ENCODE measurements at regions not wholly inside any gene's neighbourhood (a gene's known extent, or its start where the extent isn't known, plus 50 kb on each side); places are given as distances from the start of the nearest gene placed in this dataset.
"Not testable (repeated sequence)": the region's sequence is repeated elsewhere in the genome, so short reads cannot be mapped to it uniquely, and the experiment has no call there.

DNA sequence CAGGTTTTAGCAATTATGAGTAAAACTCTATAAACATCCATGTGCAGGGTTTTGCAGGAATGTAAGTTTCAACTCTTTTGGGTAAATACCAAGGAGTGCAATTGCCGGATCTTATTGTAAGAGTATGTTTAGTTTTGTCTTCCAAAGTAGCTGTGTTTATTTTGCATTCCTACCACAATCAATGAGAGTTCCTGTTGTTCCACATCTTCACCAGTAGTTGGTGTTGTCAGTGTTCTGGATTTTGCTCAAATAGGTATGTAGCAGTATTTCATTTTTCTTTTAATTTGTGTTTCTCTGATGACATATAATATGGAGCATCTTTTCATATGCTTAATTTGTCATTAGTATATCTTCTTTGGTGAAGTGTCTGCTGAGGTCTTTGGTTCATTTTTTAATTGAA, 185.1 kb upstream of the GALNT15 start:
- no peak for DNase-seq (ENCODE audit: low spot score)

DNA sequence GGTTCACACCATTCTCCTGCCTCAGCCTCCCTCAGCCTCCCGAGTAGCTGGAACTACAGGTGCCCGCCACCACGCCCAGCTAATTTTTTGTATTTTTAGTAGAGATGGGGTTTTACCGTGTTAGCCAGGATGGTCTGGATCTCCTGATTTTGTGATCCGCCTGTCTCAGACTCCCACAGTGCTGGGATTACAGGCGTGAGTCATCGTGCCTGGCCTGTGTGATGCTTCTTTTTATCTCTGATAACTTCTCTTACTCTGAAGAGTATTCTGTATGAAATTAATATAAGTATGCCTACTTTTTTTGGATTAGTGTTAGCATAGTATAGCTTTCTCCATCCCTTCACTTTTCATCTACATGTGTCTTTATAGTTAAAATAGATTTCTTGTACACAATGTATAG, 180.8 kb upstream of the GALNT15 start:
- not testable (repeated sequence) for DNase-seq (ENCODE audit: low spot score)

More for the DNA sequence above, 185.1 kb upstream of the GALNT15 start:
- TF ChIP-seq, protein P1, sequence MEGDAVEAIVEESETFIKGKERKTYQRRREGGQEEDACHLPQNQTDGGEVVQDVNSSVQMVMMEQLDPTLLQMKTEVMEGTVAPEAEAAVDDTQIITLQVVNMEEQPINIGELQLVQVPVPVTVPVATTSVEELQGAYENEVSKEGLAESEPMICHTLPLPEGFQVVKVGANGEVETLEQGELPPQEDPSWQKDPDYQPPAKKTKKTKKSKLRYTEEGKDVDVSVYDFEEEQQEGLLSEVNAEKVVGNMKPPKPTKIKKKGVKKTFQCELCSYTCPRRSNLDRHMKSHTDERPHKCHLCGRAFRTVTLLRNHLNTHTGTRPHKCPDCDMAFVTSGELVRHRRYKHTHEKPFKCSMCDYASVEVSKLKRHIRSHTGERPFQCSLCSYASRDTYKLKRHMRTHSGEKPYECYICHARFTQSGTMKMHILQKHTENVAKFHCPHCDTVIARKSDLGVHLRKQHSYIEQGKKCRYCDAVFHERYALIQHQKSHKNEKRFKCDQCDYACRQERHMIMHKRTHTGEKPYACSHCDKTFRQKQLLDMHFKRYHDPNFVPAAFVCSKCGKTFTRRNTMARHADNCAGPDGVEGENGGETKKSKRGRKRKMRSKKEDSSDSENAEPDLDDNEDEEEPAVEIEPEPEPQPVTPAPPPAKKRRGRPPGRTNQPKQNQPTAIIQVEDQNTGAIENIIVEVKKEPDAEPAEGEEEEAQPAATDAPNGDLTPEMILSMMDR (IDR thresholded peaks at IDR 0.05): peak; percentile 61
- peaks cover 33% of the 10 kb centered on the region for H3K9me3 Mint-ChIP-seq (ENCODE audit: low read depth)
- no peak overlapping the region for H3K4me3 Mint-ChIP-seq (ENCODE audit: unreplicated experiment)
- H3K36me3 Mint-ChIP-seq (ENCODE audit: low read depth): peaks cover 3% of the 10 kb centered on the region
- no peak overlapping the region for H3K27ac Mint-ChIP-seq (ENCODE audit: unreplicated experiment)
- no peaks in the 10 kb centered on the region for H3K27me3 Mint-ChIP-seq (ENCODE audit: low read depth)
- no peaks in the 10 kb centered on the region for H3K4me1 Mint-ChIP-seq (ENCODE audit: low read depth)

DNA sequence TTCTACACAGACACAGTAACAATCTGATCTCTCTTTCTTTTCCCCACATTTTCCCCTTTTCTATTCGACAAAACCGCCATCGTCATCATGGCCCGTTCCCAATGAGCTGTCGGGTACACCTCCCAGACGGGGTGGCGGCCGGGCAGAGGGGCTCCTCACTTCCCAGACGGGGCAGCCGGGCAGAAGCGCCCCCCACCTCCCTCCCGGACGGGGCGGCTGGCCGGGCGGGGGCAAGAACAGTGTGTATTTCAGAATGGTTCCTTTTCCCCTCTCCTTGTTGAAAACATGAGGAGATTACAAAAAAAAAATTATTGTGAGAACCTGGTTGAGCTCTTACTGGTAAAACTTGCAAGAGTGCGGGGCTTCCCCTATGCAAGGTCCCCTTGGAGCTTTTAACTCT, 178.0 kb upstream of the GALNT15 start:
- H3K4me3 Mint-ChIP-seq (ENCODE audit: unreplicated experiment); DNase-seq (ENCODE audit: low spot score); H3K4me1 Mint-ChIP-seq (ENCODE audit: low read depth); H3K27ac Mint-ChIP-seq (ENCODE audit: unreplicated experiment); H3K27me3 Mint-ChIP-seq (ENCODE audit: low read depth); H3K36me3 Mint-ChIP-seq (ENCODE audit: low read depth): not testable (repeated sequence)
- H3K9me3 Mint-ChIP-seq (ENCODE audit: low read depth): peaks cover 22% of the 10 kb centered on the region

More for the DNA sequence above, 180.8 kb upstream of the GALNT15 start:
- not testable (repeated sequence) for H3K4me3 Mint-ChIP-seq (ENCODE audit: unreplicated experiment); H3K27ac Mint-ChIP-seq (ENCODE audit: unreplicated experiment); H3K4me1 Mint-ChIP-seq (ENCODE audit: low read depth); H3K27me3 Mint-ChIP-seq (ENCODE audit: low read depth); H3K36me3 Mint-ChIP-seq (ENCODE audit: low read depth)
- H3K9me3 Mint-ChIP-seq (ENCODE audit: low read depth): peaks cover 30% of the 10 kb centered on the region

DNA sequence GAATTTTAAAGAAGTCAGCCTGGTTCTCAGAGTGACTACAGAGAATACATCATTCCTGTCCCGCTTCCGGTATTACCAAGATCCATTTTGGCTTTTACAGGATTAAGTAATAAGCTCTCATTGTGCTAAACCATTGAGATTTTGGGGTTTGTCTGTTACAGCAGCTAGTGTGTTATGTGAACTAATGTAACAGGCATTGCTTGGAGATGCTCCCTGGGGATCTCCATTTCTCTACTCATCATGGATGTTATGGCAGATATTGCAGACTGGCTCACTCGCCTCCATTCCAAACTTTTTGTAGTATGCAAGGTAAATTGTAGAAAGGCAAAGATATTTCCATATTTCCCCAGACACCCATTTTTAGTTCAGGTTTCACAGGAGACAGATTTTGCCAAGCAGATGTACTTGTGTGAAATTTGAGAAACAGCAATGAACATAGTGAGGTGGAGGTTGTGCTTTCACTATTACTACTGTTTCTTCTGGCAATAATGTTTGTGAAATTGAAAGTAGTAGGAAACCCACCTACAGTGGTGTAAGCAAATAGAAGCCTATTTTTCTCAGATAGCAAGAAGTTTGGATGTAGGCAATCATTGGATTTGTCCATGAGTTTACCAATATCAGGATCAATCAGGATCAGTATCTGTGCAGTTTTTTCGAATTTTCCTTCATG, 177.1 kb upstream of the GALNT15 start:
- DNase-seq (ENCODE audit: low spot score): no peak

DNA sequence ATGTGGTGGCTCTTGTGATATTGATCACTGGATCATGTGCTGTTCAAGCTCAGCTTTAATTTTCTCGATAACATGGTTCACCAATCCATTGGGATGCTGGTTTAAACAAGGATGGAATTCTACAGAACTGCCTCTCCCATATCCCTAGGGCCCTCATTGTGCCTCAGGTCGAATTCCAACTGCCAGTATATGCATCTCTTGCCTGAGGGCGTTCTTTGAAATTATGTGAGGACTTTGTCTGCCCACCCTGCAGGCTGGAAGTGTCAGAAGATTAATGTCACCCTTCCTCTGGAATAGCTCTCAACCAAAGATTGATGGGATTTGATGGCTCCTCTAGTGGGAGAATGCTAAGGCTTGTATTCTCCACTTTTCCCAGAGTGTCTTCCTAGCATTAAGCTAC, 175.6 kb upstream of the GALNT15 start:
- TF ChIP-seq, protein P1 (IDR thresholded peaks at IDR 0.05): no peak
- Mint-ChIP-seq H3K27ac (ENCODE audit: unreplicated experiment) (no peak overlapping the region), H3K27me3 (ENCODE audit: low read depth) (no peaks in the 10 kb centered on the region), H3K36me3 (ENCODE audit: low read depth) (no peaks in the 10 kb centered on the region), H3K9me3 (ENCODE audit: low read depth) (peaks cover 16% of the 10 kb centered on the region), H3K4me3 (ENCODE audit: unreplicated experiment) (no peak overlapping the region), H3K4me1 (ENCODE audit: low read depth) (no peaks in the 10 kb centered on the region)
- no peak for DNase-seq (ENCODE audit: low spot score)

More for the DNA sequence above, 177.1 kb upstream of the GALNT15 start:
- Mint-ChIP-seq H3K4me3 (ENCODE audit: unreplicated experiment) (no peak overlapping the region), H3K4me1 (ENCODE audit: low read depth) (no peaks in the 10 kb centered on the region), H3K27me3 (ENCODE audit: low read depth) (no peaks in the 10 kb centered on the region), H3K9me3 (ENCODE audit: low read depth) (peaks cover 16% of the 10 kb centered on the region), H3K27ac (ENCODE audit: unreplicated experiment) (no peak overlapping the region), H3K36me3 (ENCODE audit: low read depth) (no peaks in the 10 kb centered on the region)
- TF ChIP-seq, protein P1 (IDR thresholded peaks at IDR 0.05): no peak

DNA sequence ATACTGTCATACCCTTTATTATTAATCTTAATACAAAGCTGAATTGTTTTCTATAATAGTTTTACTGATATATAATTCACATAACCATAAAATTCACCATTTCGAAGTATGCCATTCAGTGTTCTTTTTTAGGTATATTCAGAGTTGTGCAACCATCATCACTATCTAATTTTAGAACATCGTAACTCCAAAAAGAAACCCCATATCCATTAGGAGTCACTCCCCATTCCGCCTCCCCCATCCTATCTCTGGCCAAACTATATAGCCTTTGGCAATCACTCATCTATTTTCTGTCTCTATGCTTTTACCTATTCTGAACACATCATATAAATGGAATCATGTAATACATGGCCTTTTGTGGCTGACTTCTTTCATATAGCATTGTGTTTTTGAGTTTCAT, 169.7 kb upstream of the GALNT15 start:
- no peaks in the 10 kb centered on the region for H3K27me3 Mint-ChIP-seq (ENCODE audit: low read depth)
- no peak for DNase-seq (ENCODE audit: low spot score)
- H3K9me3 Mint-ChIP-seq (ENCODE audit: low read depth): peaks cover 17% of the 10 kb centered on the region
- no peak overlapping the region for H3K4me3 Mint-ChIP-seq (ENCODE audit: unreplicated experiment)
- peaks cover 2% of the 10 kb centered on the region for H3K36me3 Mint-ChIP-seq (ENCODE audit: low read depth)
- no peaks in the 10 kb centered on the region for H3K4me1 Mint-ChIP-seq (ENCODE audit: low read depth)
- TF ChIP-seq, protein P1 (IDR thresholded peaks at IDR 0.05): no peak
- H3K27ac Mint-ChIP-seq (ENCODE audit: unreplicated experiment): no peak overlapping the region

All from chondrocyte (in vitro differentiated cells).